K562 (cell line): ENCODE measurements at regions not wholly inside any gene's neighbourhood (a gene's known extent, or its start where the extent isn't known, plus 50 kb on each side); places are given as distances from the start of the nearest gene placed in this dataset.

ENCODE experiments used
- ATAC-seq: fragments of 200-7000 bp; cut with Tn5 transposase; 3 replicates; pipeline ENCODE4 v1.9.1; 2020; ENCODE audit warnings: moderate library complexity
- BruUV-seq: library from RNA; stranded (reverse); fragments of 400-500 nt; replicated peaks from 2 replicates; lab custom pipeline; 2021; lab: Mats Ljungman, UMichigan
- CTCF ChIA-PET: fragments of 300-600 bp; formaldehyde crosslinking; extraction: SDS; loops from one replicate; lab custom pipeline; 2021; ENCODE audit warnings: low intra/inter-chr PET ratio; lab: Yijun Ruan, JAX
- POLR2A ChIA-PET: fragments of 300-600, 350-650 bp; sonication (Branson Sonifier 250); formaldehyde crosslinking; extraction: SDS; loops from one replicate; lab custom pipeline; 2021; ENCODE audit warnings: antibody characterized with exemption, inconsistent platforms; lab: Yijun Ruan, JAX
- DNase-seq, 4 experiments: peaks; one replicate each; pipeline versions ENCODE4 v3.0.0 to v3.0.0-alpha.2; 2011 to 2018; ENCODE audit warnings: low spot score in 3 of 4, mixed read lengths in 3 of 4; ENCODE audit errors: extremely low read depth in 1 of 4
- FAIRE-seq: peaks from 2 replicates; lab custom pipeline; 2011; peaks lifted over from hg19 to GRCh38; lab: Jason Lieb, UNC
- H2AFZ ChIP-seq: 2 replicates; pipeline ENCODE4 v1.6.0; 2011; ENCODE audit warnings: low read depth, low read length, control low read depth, inconsistent platforms
- H3K27ac ChIP-seq: fragments of 200-600 bp; 3 replicates; pipeline ENCODE4 v1.8.0; 2011; ENCODE audit warnings: low read depth, mild to moderate bottlenecking, control low read depth, inconsistent platforms, low read length, moderate library complexity, mixed read lengths; ENCODE audit errors: extremely low read depth
- H3K27me3 ChIP-seq, 2 experiments: fragments of 300-600 bp in 1 of 2; 2 replicates in 1 of 2; 3 replicates in 1 of 2; pipeline versions ENCODE4 v1.6.0 to v1.8.0; 2011; ENCODE audit warnings: inconsistent platforms in 2 of 2, low read length in 2 of 2, mild to moderate bottlenecking in 1 of 2, mixed read lengths in 1 of 2, moderate library complexity in 1 of 2; ENCODE audit not compliant: control insufficient read depth in 2 of 2, insufficient read depth in 2 of 2
- H3K36me3 ChIP-seq: fragments of 300-600 bp; 3 replicates; pipeline ENCODE4 v1.8.0; 2011; ENCODE audit warnings: mild to moderate bottlenecking, low read length, inconsistent platforms; ENCODE audit not compliant: control insufficient read depth, insufficient read depth
- H3K4me1 ChIP-seq, 2 experiments: fragments of 200-600 bp in 1 of 2; replicated peaks in 1 of 2; 2 replicates in 1 of 2; 3 replicates in 1 of 2; pipeline versions ENCODE4 v1.5.1 to v1.8.0; 2011; ENCODE audit warnings: inconsistent platforms in 2 of 2, low read length in 2 of 2, mild to moderate bottlenecking in 1 of 2, mixed read lengths in 1 of 2, moderate library complexity in 1 of 2; ENCODE audit not compliant: control insufficient read depth in 2 of 2, insufficient read depth in 2 of 2
- H3K4me2 ChIP-seq: 2 replicates; pipeline ENCODE4 v1.6.1; 2011; ENCODE audit warnings: low read length, control low read depth, inconsistent platforms, mixed read lengths; ENCODE audit not compliant: insufficient read depth
- H3K4me3 ChIP-seq: fragments of 200-600 bp; sonication (generic), shearing (Covaris generic); 2 replicates; pipeline ENCODE4 v1.5.1; 2016; ENCODE audit warnings: control low read depth, inconsistent platforms
- H3K79me2 ChIP-seq: fragments of 200-600 bp; 3 replicates; pipeline ENCODE4 v1.8.0; 2011; ENCODE audit warnings: low read length, inconsistent platforms; ENCODE audit not compliant: control insufficient read depth, insufficient read depth
- H3K9ac ChIP-seq, 2 experiments: 2 replicates each; pipeline versions ENCODE4 v1.6.0 to v1.6.1; 2011; ENCODE audit warnings: low read depth in 2 of 2, low read length in 2 of 2, control low read depth in 1 of 2, inconsistent platforms in 1 of 2, mild to moderate bottlenecking in 1 of 2, mixed read lengths in 1 of 2; ENCODE audit not compliant: insufficient read depth in 1 of 2
- H3K9me1 ChIP-seq: one replicate; pipeline ENCODE4 v1.6.0; 2011; ENCODE audit warnings: inconsistent platforms, mild to moderate bottlenecking, low read length, moderate library complexity; ENCODE audit not compliant: control insufficient read depth, insufficient read depth
- H3K9me3 ChIP-seq: replicated peaks from 2 replicates; pipeline ENCODE4 v1.5.1; 2011; ENCODE audit warnings: low read depth, low read length, inconsistent platforms; ENCODE audit not compliant: control insufficient read depth, insufficient read depth
- H4K20me1 ChIP-seq: replicated peaks from 2 replicates; pipeline ENCODE4 v1.6.1; 2011; ENCODE audit warnings: low read length, inconsistent platforms, mixed read lengths; ENCODE audit not compliant: control insufficient read depth, insufficient read depth
- COPS2 ChIP-seq: fragments of 450-650 bp; conservative IDR thresholded peaks from 2 replicates; pipeline ENCODE4 v1.6.1; 2016; ENCODE audit warnings: mild to moderate bottlenecking, moderate library complexity
- CREM ChIP-seq: IDR thresholded peaks from 2 replicates; pipeline ENCODE4 v1.6.1; 2014; ENCODE audit warnings: antibody characterized with exemption, low read depth
- ELK3 ChIP-seq: fragments of 450-650 bp; formaldehyde crosslinking; IDR thresholded peaks from 2 replicates; pipeline ENCODE4 v1.4.0; 2020; ENCODE audit warnings: mild to moderate bottlenecking
- FOXP4 ChIP-seq: sonication (generic); formaldehyde crosslinking; IDR thresholded peaks from 2 replicates; pipeline ENCODE4 v1.8.0; 2022; ENCODE audit warnings: mild to moderate bottlenecking, missing genetic modification reagents, borderline replicate concordance
- HNRNPL ChIP-seq: fragments of 200-400 bp; formaldehyde crosslinking; IDR thresholded peaks from 2 replicates; pipeline ENCODE4 v1.6.1; 2017; ENCODE audit warnings: low read depth, mild to moderate bottlenecking, low read length
- KAT7 ChIP-seq: sonication (generic); formaldehyde crosslinking; IDR thresholded peaks from 2 replicates; pipeline ENCODE4 v1.8.0; 2022; ENCODE audit warnings: missing genetic modification reagents, mild to moderate bottlenecking, borderline replicate concordance
- NBN ChIP-seq: fragments of 450-650 bp; IDR thresholded peaks from 2 replicates; pipeline ENCODE4 v1.6.1; 2016; ENCODE audit warnings: low read depth, mild to moderate bottlenecking
- NR2C1 ChIP-seq, 2 experiments: fragments of 450-650 bp; IDR thresholded peaks; 2 replicates each; pipeline ENCODE4 v1.6.1; 2017; ENCODE audit warnings: mild to moderate bottlenecking in 2 of 2, antibody characterized with exemption in 1 of 2, inconsistent platforms in 1 of 2, missing compliant biosample characterization in 1 of 2, missing genetic modification characterization in 1 of 2
- SMARCA5 ChIP-seq: fragments of 450-650 bp; IDR thresholded peaks from 2 replicates; pipeline ENCODE4 v1.6.1; 2016
- TAF1 ChIP-seq: IDR thresholded peaks from 2 replicates; pipeline ENCODE4 v1.6.1; 2011; ENCODE audit warnings: mild to moderate bottlenecking, low read length, moderate library complexity; ENCODE audit not compliant: insufficient read depth, control insufficient read depth, severe bottlenecking; ENCODE audit errors: extremely low read depth
- THRB ChIP-seq: fragments of 450-650 bp; formaldehyde crosslinking; conservative IDR thresholded peaks from 2 replicates; pipeline ENCODE4 v1.4.0; 2022; ENCODE audit warnings: mild to moderate bottlenecking, missing genetic modification characterization
- ZNF324 ChIP-seq: fragments of 250-450 bp; sonication (Bioruptor Pico); IDR thresholded peaks from 2 replicates; pipeline ENCODE4 v1.4.0; 2020; ENCODE audit warnings: mild to moderate bottlenecking
- ZNF589 ChIP-seq: fragments of 200-800 bp; sonication (Bioruptor generic); IDR thresholded peaks from 2 replicates; pipeline ENCODE4 v1.6.1; 2016; ENCODE audit warnings: low read depth, missing genetic modification characterization, missing compliant biosample characterization
- WGBS: fragments of 100-300 bp; shearing (Covaris generic); methylation state at CpG from one replicate; pipeline ENCODE4 v1.1.6; 2016; ENCODE audit warnings: low coverage, mixed read lengths; ENCODE audit not compliant: insufficient coverage; ENCODE audit errors: missing lambda C conversion rate; 5-methylcytosine and 5-hydroxymethylcytosine counted together
- in situ Hi-C: fragments of 300-500 bp; cut with MboI; formaldehyde crosslinking; loops from 4 replicates; pipeline ENCODE4 v1.15.0; 2018; ENCODE audit warnings: inconsistent platforms, mixed read lengths
- intact Hi-C: fragments of 100-400 bp; cut with micrococcal nuclease; formaldehyde crosslinking; loops from 2 replicates; pipeline ENCODE4 v1.14.2; 2022

- Histone ChIP-seq H2AFZ (no peak overlapping the region), H3K27ac (no peak overlapping the region), H3K4me2 (no peak overlapping the region), H3K9ac (no peak overlapping the region), H3K79me2 (no peaks in the 10 kb centered on the region), H3K27me3 (no peaks in the 10 kb centered on the region), H4K20me1 (no peaks in the 10 kb centered on the region), H3K36me3 (no peaks in the 10 kb centered on the region), H3K9me3 (no peaks in the 10 kb centered on the region), H3K4me1 (no peaks in the 10 kb centered on the region), H3K4me3 (no peak overlapping the region), H3K9me1 (no peaks in the 10 kb centered on the region)
- ATAC-seq, result no peak
- WGBS, result 8% methylated on average over 1 of the region's 1 CpG
- POLR2A ChIA-PET, result interaction anchor here (0.6 kb wide), 1 partner anchor 32 kb away, joined by 3 read pairs; no protein-coding TSS in a partner anchor
- CTCF ChIA-PET, result no interaction called here
- no TSS peak for BruUV-seq
- in situ Hi-C loops (no loop called here), intact Hi-C loops (no loop called here)
- no peak for DNase-seq
- FAIRE-seq, result no peak
- TF ChIP-seq HNRNPL (no peak), ELK3 (no peak), ZNF589 (no peak), COPS2 (no peak)
- TF ChIP-seq, all 486 proteins: peak for 0
These were observed 320.1 kb upstream of the ATP11B start for GRCh38 chr3:182473191-182473710.

- no peak overlapping the region for H3K27ac ChIP-seq
- FAIRE-seq, result no peak
- H3K4me3 ChIP-seq, result no peak overlapping the region
- no peaks in the 10 kb centered on the region for H3K9me1 ChIP-seq
- H3K9ac ChIP-seq, result no peak overlapping the region
- no peaks in the 10 kb centered on the region for H3K27me3 ChIP-seq
- intact Hi-C loops, result no loop called here
- H3K79me2 ChIP-seq, result no peaks in the 10 kb centered on the region
- no peaks in the 10 kb centered on the region for H3K9me3 ChIP-seq
- POLR2A ChIA-PET, result no interaction called here
- no peaks in the 10 kb centered on the region for H4K20me1 ChIP-seq
- CTCF ChIA-PET, result no interaction called here
- no peaks in the 10 kb centered on the region for H3K36me3 ChIP-seq
- BruUV-seq, result no TSS peak
- no peak for DNase-seq
- peaks cover 0 to 6% of the 10 kb centered on the region in 2 experiments; a peak in 2 of 5 replicates for H3K4me1 ChIP-seq
- in situ Hi-C loops, result no loop called here
- ATAC-seq, result no peak
- no peak overlapping the region for H2AFZ ChIP-seq
- H3K4me2 ChIP-seq, result no peak overlapping the region
- TF ChIP-seq TAF1 (no peak), NBN (no peak), KAT7 (CRISPR knock-in tag) (no peak), FOXP4 (CRISPR knock-in tag) (no peak), SMARCA5 (no peak), NR2C1 (IDR thresholded peaks at IDR 0.05) (no peak), NR2C1 (tag; IDR thresholded peaks at IDR 0.05) (peak; percentile 55), CREM (no peak), ZNF324 (CRISPR knock-in tag) (no peak), THRB (CRISPR knock-in tag) (no peak)
These were observed 314.9 kb upstream of the ATP11B start for GRCh38 chr3:182478369-182478768.
